GM23338 (cell line): ENCODE measurements at regions not wholly inside any gene's neighbourhood (a gene's known extent, or its start where the extent isn't known, plus 50 kb on each side); places are given as distances from the start of the nearest gene placed in this dataset.

Experiments
- ATAC-seq: fragments of 200-7000 bp; cut with Tn5 transposase; 3 replicates; pipeline ENCODE4 v1.9.1; 2020
- DNase-seq: peaks from one replicate; pipeline ENCODE4 v3.0.0-alpha.2; 2015; ENCODE audit warnings: low spot score
- H2AFZ ChIP-seq: fragments of 200-600 bp; sonication (generic); 2 replicates; pipeline ENCODE4 v1.8.0; 2016; ENCODE audit warnings: antibody characterized with exemption, mild to moderate bottlenecking, moderate library complexity
- H3F3A ChIP-seq: fragments of 200-600 bp; sonication (generic); replicated peaks from 2 replicates; pipeline ENCODE4 v1.8.0; 2017; ENCODE audit warnings: antibody characterized with exemption, mixed run types, low read depth
- H3K27ac ChIP-seq: fragments of 200-600 bp; sonication (generic); 2 replicates; pipeline ENCODE4 v1.6.1; 2016; ENCODE audit warnings: low read depth
- H3K27me3 ChIP-seq: fragments of 200-600 bp; sonication (generic); 2 replicates; pipeline ENCODE4 v1.8.0; 2016; ENCODE audit warnings: mild to moderate bottlenecking, mixed run types, moderate library complexity; ENCODE audit not compliant: insufficient read depth
- H3K36me3 ChIP-seq: fragments of 200-600 bp; sonication (generic); 2 replicates; pipeline ENCODE4 v1.8.0; 2016; ENCODE audit warnings: mild to moderate bottlenecking; ENCODE audit not compliant: insufficient read depth
- H3K4me1 ChIP-seq: fragments of 200-600 bp; sonication (generic); 2 replicates; pipeline ENCODE4 v1.8.0; 2016; ENCODE audit warnings: mild to moderate bottlenecking, moderate library complexity; ENCODE audit not compliant: insufficient read depth
- H3K4me2 ChIP-seq: fragments of 200-600 bp; sonication (generic); 2 replicates; pipeline ENCODE4 v1.7.1; 2017; ENCODE audit warnings: mixed run types
- H3K4me3 ChIP-seq: fragments of 200-600 bp; sonication (generic); 2 replicates; pipeline ENCODE4 v1.6.1; 2016; ENCODE audit warnings: mixed run types
- H3K79me2 ChIP-seq: fragments of 200-600 bp; sonication (generic); replicated peaks from 2 replicates; pipeline ENCODE4 v1.8.0; 2017; ENCODE audit warnings: mild to moderate bottlenecking; ENCODE audit not compliant: insufficient read depth
- H3K9me2 ChIP-seq: fragments of 200-600 bp; sonication (generic); 2 replicates; pipeline ENCODE4 v1.8.0; 2017; ENCODE audit not compliant: insufficient read depth
- H4K20me1 ChIP-seq: fragments of 200-600 bp; sonication (generic); replicated peaks from 2 replicates; pipeline ENCODE4 v1.8.0; 2017; ENCODE audit warnings: mild to moderate bottlenecking; ENCODE audit not compliant: insufficient read depth
- H3K27ac Mint-ChIP-seq: 2 replicates; pipeline ENCODE4 v1.8.0; 2020; ENCODE audit warnings: inconsistent platforms, mild to moderate bottlenecking, moderate library complexity, mixed read lengths
- H3K27me3 Mint-ChIP-seq: 3 replicates; pipeline ENCODE4 v1.8.0; 2022; ENCODE audit warnings: low read depth, mild to moderate bottlenecking, moderate library complexity, mixed read lengths, inconsistent platforms; ENCODE audit not compliant: insufficient read depth, poor library complexity
- H3K36me3 Mint-ChIP-seq: 3 replicates; pipeline ENCODE4 v1.8.0; 2021; ENCODE audit warnings: low read depth, mild to moderate bottlenecking, inconsistent platforms, moderate library complexity, mixed read lengths
- H3K4me1 Mint-ChIP-seq: 3 replicates; pipeline ENCODE4 v1.8.0; 2020; ENCODE audit warnings: mild to moderate bottlenecking, inconsistent platforms, mixed read lengths
- H3K4me3 Mint-ChIP-seq: 3 replicates; pipeline ENCODE4 v1.8.0; 2021; ENCODE audit warnings: moderate library complexity, mild to moderate bottlenecking, inconsistent platforms, mixed read lengths
- H3K9me3 Mint-ChIP-seq: 3 replicates; pipeline ENCODE4 v1.8.0; 2020; ENCODE audit warnings: moderate library complexity, mild to moderate bottlenecking, inconsistent platforms, mixed read lengths
- EZH2phosphoT487 ChIP-seq: fragments of 200-600 bp; sonication (generic); IDR thresholded peaks from one replicate; pipeline ENCODE4 v1.8.1; 2018; ENCODE audit warnings: antibody characterized with exemption; ENCODE audit not compliant: unreplicated experiment
- JUNB ChIP-seq: IDR thresholded peaks from one replicate; pipeline ENCODE4 v1.6.1; 2016; ENCODE audit warnings: antibody characterized with exemption; ENCODE audit not compliant: unreplicated experiment
- NANOG ChIP-seq: IDR thresholded peaks from 2 replicates; pipeline ENCODE4 v1.6.1; 2016; ENCODE audit warnings: antibody characterized with exemption, borderline replicate concordance
- POLR2AphosphoS5 ChIP-seq: IDR thresholded peaks from 2 replicates; pipeline ENCODE4 v1.6.1; 2016; ENCODE audit warnings: antibody characterized with exemption, low read depth
- STAT1 ChIP-seq: IDR thresholded peaks from one replicate; pipeline ENCODE4 v1.6.1; 2016; ENCODE audit warnings: antibody characterized with exemption; ENCODE audit not compliant: unreplicated experiment
- ZNF114 ChIP-seq: fragments of 250-450 bp; sonication (Bioruptor Pico); IDR thresholded peaks from 2 replicates; pipeline ENCODE4 v1.5.0; 2020; ENCODE audit warnings: mild to moderate bottlenecking, moderate library complexity
- ZNF331 ChIP-seq: fragments of 250-450 bp; sonication (Bioruptor Pico); IDR thresholded peaks from 2 replicates; pipeline ENCODE4 v1.5.0; 2020; ENCODE audit warnings: low read depth, mild to moderate bottlenecking, moderate library complexity
- TF ChIP-seq, protein P1 (sequence below): fragments of 250-450 bp; sonication (Bioruptor Pico); IDR thresholded peaks from 2 replicates; pipeline ENCODE4 v1.5.0; 2020; ENCODE audit warnings: mild to moderate bottlenecking, moderate library complexity
- TF ChIP-seq, protein P2 (sequence below), 2 experiments: fragments of 200-600 bp in 1 of 2; sonication (generic) in 1 of 2; conservative IDR thresholded peaks; 2 replicates each; pipeline versions ENCODE4 v1.5.1 to v1.6.1; 2016 to 2017; ENCODE audit warnings: antibody characterized with exemption in 2 of 2, low read depth in 2 of 2, mild to moderate bottlenecking in 2 of 2, moderate library complexity in 1 of 2
- TF ChIP-seq, protein P3 (sequence below): IDR thresholded peaks from 2 replicates; pipeline ENCODE4 v1.6.1; 2016; ENCODE audit warnings: antibody characterized with exemption

DNA sequence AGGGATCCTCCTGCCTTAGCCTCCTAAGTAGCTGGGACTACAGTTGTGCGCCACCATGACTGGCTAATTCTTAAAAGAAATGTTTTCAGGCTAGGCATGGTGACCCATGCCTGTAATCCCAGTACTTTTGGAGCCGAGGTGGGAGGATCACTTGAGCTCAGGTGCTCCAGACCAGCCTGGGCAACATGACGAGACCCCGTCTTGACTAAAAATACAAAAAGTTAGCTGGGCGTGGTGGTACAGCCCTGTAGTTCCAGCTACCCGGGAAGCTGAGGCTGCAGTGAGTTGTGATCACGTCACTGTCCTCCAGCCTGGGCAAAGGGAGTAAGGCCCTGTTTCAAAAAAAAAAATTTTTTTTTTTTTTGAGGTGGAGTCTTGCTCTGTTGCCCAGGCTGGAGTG, 173.1 kb downstream of the SEC14L1 start (continued):
- TF ChIP-seq, protein P1, sequence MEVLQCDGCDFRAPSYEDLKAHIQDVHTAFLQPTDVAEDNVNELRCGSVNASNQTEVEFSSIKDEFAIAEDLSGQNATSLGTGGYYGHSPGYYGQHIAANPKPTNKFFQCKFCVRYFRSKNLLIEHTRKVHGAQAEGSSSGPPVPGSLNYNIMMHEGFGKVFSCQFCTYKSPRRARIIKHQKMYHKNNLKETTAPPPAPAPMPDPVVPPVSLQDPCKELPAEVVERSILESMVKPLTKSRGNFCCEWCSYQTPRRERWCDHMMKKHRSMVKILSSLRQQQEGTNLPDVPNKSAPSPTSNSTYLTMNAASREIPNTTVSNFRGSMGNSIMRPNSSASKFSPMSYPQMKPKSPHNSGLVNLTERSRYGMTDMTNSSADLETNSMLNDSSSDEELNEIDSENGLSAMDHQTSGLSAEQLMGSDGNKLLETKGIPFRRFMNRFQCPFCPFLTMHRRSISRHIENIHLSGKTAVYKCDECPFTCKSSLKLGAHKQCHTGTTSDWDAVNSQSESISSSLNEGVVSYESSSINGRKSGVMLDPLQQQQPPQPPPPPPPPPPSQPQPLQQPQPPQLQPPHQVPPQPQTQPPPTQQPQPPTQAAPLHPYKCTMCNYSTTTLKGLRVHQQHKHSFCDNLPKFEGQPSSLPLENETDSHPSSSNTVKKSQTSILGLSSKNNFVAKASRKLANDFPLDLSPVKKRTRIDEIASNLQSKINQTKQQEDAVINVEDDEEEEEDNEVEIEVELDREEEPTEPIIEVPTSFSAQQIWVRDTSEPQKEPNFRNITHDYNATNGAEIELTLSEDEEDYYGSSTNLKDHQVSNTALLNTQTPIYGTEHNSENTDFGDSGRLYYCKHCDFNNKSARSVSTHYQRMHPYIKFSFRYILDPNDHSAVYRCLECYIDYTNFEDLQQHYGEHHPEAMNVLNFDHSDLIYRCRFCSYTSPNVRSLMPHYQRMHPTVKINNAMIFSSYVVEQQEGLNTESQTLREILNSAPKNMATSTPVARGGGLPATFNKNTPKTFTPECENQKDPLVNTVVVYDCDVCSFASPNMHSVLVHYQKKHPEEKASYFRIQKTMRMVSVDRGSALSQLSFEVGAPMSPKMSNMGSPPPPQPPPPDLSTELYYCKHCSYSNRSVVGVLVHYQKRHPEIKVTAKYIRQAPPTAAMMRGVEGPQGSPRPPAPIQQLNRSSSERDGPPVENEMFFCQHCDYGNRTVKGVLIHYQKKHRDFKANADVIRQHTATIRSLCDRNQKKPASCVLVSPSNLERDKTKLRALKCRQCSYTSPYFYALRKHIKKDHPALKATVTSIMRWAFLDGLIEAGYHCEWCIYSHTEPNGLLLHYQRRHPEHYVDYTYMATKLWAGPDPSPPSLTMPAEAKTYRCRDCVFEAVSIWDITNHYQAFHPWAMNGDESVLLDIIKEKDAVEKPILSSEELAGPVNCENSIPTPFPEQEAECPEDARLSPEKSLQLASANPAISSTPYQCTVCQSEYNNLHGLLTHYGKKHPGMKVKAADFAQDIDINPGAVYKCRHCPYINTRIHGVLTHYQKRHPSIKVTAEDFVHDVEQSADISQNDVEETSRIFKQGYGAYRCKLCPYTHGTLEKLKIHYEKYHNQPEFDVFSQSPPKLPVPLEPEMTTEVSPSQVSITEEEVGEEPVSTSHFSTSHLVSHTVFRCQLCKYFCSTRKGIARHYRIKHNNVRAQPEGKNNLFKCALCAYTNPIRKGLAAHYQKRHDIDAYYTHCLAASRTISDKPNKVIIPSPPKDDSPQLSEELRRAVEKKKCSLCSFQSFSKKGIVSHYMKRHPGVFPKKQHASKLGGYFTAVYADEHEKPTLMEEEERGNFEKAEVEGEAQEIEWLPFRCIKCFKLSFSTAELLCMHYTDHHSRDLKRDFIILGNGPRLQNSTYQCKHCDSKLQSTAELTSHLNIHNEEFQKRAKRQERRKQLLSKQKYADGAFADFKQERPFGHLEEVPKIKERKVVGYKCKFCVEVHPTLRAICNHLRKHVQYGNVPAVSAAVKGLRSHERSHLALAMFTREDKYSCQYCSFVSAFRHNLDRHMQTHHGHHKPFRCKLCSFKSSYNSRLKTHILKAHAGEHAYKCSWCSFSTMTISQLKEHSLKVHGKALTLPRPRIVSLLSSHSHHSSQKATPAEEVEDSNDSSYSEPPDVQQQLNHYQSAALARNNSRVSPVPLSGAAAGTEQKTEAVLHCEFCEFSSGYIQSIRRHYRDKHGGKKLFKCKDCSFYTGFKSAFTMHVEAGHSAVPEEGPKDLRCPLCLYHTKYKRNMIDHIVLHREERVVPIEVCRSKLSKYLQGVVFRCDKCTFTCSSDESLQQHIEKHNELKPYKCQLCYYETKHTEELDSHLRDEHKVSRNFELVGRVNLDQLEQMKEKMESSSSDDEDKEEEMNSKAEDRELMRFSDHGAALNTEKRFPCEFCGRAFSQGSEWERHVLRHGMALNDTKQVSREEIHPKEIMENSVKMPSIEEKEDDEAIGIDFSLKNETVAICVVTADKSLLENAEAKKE (CRISPR knock-in tag) = no peak
- TF ChIP-seq ZNF114 = no peak
- TF ChIP-seq NANOG = no peak

DNA sequence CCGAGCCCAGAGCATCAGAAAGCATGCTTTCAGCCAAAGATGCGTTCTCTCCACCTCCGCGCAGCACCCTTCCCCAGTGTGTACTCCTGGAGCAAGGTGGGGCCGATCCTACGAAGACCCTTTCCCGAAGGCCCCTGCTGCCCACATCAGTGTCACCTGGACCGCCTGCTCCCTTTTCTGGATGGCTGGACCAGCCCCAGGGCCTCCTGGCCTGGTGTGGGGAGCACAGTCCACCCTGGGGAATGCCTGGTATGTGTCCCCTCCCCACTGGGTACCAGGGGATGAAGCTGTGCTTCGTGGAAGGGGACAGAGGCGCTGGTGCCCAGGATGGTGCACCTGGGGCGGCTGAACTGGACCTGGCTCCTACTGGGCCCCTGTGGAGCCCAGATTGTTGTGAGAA, 173.8 kb downstream of the SEC14L1 start:
- Histone ChIP-seq H3K4me3 (no peak overlapping the region), H3K9me2 (no peaks in the 10 kb centered on the region), H3K79me2 (no peaks in the 10 kb centered on the region; the same call in 1 of the 2 replicates), H3K4me2 (no peak overlapping the region), H2AFZ (no peak overlapping the region), H3K36me3 (no peaks in the 10 kb centered on the region), H3F3A (no peaks in the 10 kb centered on the region), H4K20me1 (peaks cover 1% of the 10 kb centered on the region; the same call in 1 of the 2 replicates), H3K27me3 (no peaks in the 10 kb centered on the region), H3K27ac (no peak overlapping the region), H3K4me1 (peaks cover 4% of the 10 kb centered on the region; the same call in 1 of the 2 replicates)
- ATAC-seq (no peak), DNase-seq (no peak)
- H3K27me3 Mint-ChIP-seq = peaks cover 10% of the 10 kb centered on the region
- H3K27ac Mint-ChIP-seq = no peak overlapping the region
- H3K4me1 Mint-ChIP-seq = peaks cover 25% of the 10 kb centered on the region
- no peak overlapping the region for H3K4me3 Mint-ChIP-seq
- H3K36me3 Mint-ChIP-seq = peaks cover 4% of the 10 kb centered on the region; the same call in 1 of the 3 replicates
- H3K9me3 Mint-ChIP-seq = no peaks in the 10 kb centered on the region
- TF ChIP-seq, protein P2, sequence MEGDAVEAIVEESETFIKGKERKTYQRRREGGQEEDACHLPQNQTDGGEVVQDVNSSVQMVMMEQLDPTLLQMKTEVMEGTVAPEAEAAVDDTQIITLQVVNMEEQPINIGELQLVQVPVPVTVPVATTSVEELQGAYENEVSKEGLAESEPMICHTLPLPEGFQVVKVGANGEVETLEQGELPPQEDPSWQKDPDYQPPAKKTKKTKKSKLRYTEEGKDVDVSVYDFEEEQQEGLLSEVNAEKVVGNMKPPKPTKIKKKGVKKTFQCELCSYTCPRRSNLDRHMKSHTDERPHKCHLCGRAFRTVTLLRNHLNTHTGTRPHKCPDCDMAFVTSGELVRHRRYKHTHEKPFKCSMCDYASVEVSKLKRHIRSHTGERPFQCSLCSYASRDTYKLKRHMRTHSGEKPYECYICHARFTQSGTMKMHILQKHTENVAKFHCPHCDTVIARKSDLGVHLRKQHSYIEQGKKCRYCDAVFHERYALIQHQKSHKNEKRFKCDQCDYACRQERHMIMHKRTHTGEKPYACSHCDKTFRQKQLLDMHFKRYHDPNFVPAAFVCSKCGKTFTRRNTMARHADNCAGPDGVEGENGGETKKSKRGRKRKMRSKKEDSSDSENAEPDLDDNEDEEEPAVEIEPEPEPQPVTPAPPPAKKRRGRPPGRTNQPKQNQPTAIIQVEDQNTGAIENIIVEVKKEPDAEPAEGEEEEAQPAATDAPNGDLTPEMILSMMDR (conservative IDR thresholded peaks at IDR 0.05; ENCODE audit: low read depth in 2 of 2) = no peak
- TF ChIP-seq POLR2AphosphoS5 (no peak), JUNB (no peak), EZH2phosphoT487 (no peak), ZNF331 (CRISPR knock-in tag) (no peak), STAT1 (no peak)
- TF ChIP-seq, protein P3, sequence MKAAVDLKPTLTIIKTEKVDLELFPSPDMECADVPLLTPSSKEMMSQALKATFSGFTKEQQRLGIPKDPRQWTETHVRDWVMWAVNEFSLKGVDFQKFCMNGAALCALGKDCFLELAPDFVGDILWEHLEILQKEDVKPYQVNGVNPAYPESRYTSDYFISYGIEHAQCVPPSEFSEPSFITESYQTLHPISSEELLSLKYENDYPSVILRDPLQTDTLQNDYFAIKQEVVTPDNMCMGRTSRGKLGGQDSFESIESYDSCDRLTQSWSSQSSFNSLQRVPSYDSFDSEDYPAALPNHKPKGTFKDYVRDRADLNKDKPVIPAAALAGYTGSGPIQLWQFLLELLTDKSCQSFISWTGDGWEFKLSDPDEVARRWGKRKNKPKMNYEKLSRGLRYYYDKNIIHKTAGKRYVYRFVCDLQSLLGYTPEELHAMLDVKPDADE = no peak
